NK-92 treated with Interleukin-12 subunit alpha and Interleukin-12 subunit beta, amount 100 ng/mL, for 24 hours (cell line): ENCODE measurements at regions not wholly inside any gene's neighbourhood (a gene's known extent, or its start where the extent isn't known, plus 50 kb on each side); places are given as distances from the start of the nearest gene placed in this dataset.
"Not testable (repeated sequence)": the region's sequence is repeated elsewhere in the genome, so short reads cannot be mapped to it uniquely, and the experiment has no call there.

Experiments used
- DNase-seq: peaks from one replicate; lab custom pipeline; 2025; lab: John Stamatoyannopoulos, UW

DNA sequence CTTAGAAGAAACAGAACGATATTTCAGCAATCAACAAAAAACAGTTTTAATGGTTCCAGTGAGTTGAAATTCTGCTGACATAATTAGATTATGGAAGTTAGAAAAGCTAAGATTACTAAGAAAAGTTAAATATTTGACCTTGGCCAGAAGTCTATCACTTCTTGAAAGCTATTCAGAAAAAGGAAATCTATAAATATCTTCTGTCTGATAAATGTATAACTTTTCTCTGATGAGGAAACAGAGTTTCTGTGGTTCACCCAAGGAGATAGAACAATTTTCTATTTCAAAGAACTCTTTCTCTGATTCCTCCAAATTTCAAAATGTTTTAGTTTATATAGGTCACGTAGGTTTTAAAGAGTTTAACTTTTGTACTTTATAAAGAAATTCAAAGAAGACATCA lies 438.4 kb upstream of the CHORDC1 start:
- DNase-seq: no peak

DNA sequence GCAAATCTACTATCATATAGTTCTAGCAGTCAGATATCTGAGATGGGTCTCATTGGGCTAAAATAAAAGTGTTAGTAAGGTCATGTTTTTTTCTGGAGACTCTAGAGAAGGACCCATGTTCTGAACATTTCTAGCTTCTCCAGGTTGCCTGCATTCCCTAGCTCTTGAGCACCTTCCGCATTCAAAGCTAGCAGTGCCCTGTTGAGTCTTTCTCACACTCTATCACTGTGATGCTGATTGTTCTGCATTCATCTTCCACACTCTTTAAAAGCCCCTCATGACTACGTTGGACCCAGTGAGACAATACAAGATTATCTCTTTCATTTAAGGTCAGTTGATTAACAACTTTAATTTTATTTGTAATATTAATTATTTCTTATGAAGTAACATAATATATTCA lies 433.3 kb upstream of the CHORDC1 start:
- no peak for DNase-seq

DNA sequence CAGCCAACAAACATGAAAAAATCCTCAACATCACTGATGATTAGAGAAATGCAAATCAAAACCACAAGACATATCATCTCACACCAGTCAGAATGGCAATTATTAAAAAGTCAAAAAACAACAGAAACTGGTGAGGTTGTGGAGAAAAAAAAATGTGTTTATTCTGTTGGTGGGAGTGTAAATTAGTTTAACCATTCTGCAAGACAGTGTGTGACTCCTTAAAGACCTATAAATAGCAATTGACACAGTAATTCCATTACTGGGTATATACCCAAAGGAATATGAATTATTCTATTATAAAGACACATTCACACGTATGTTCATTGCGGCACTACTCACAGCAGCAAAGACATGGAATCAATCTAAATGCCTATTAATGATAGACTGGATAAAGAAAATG lies 427.3 kb upstream of the CHORDC1 start:
- no peak for DNase-seq

GRCh38 chr11:90646706-90647105 lies 423.9 kb upstream of the CHORDC1 start:
- DNase-seq: no peak

- no peak for DNase-seq
These were observed 423.4 kb upstream of the CHORDC1 start for GRCh38 chr11:90646266-90646665.

DNA sequence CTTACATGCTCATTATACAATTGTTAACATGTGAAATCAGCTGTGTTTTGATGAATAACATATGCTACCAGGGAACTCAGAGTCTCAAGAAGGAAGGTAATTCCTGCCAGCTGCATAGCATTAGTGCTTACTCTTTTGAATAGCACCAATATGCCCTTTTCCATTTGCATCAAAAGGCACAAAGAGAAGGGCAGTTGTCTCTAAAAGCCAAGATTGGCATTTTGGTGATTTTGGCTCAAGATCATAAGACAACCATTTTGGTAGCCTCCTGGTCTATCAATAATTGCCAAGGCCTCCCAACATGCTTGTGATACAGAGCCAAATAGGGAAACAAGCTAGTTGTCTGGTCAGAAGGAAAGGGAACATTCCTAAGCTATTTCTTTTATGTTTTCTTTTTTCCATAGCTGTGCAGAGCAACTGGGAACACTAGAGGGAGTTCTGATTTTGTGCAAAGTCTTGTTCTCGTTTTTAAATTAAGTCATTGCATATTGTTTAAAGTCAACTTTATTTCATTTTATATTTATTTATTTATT lies 416.7 kb upstream of the CHORDC1 start:
- DNase-seq: no peak

GRCh38 chr11:90635886-90636285 lies 413.0 kb upstream of the CHORDC1 start:
- no peak for DNase-seq

DNA sequence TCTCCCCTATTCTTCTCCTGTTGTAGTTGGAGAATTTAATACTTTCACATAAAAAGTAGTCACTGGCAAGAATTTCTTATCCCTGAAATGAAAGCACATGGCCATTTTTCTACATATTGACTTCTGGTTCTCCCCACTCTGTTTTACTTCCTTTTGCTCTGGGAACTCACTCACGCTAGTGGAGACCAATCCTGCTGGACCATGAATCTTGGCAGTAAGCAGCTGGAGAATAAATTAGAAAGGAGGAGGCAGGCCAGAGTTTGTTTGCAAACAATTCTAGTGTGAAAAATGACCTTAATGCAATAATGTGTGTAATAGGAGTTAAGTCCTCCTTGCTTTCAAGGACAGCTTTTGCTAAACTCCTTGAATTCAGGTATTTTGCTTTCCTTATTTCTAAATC lies 412.3 kb upstream of the CHORDC1 start:
- DNase-seq: no peak

- DNase-seq: no peak
These were observed 407.3 kb upstream of the CHORDC1 start for GRCh38 chr11:90630176-90630575.

DNA sequence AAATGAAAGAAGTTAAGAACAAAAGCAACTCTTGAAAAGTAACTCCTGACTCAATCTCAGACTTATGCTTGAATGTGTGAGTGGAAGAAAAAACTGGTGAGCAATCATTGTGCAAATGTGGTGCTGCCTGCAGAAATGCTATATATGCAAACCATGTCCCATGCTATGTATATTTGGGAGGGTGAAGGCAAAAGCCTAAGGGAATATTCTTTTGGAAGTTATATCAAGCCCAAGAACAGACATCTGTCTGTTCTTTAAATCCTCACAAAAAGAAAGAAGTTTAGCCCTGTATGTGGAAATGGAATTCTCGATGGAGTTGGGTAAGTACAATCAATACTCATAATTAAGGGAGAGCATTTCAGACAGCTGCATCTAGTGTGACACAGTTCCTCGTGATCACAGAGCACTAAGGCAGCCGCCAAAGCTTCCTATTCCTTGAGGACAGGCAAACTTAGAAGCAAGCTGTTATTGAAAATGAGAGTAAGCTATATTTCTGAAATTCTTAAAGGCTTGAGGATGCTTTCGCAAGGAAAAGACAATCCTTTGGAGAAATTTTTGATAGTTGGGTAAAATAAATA lies 406.5 kb upstream of the CHORDC1 start:
- DNase-seq: no peak

DNA sequence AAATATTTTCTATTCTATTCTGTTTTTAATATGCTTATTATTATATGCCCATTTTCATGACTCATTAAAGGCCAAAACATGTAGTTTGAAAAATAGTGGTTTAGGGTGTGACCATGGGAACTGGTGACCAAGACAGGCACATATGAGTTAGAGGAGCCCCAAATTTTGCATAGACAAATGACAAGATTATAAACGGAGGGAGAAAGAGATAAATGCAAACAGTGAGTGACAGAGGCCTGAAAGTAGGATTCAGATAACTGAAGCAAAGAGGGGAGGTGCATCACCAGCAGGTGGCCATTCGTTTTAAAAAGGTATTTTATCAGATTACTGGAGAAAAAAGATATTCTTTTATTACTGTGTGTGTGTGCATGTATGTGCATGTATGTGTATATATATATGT lies 391.5 kb upstream of the CHORDC1 start:
- DNase-seq: no peak

- not testable (repeated sequence) for DNase-seq
These were observed 390.2 kb upstream of the CHORDC1 start for GRCh38 chr11:90613037-90613436.

DNA sequence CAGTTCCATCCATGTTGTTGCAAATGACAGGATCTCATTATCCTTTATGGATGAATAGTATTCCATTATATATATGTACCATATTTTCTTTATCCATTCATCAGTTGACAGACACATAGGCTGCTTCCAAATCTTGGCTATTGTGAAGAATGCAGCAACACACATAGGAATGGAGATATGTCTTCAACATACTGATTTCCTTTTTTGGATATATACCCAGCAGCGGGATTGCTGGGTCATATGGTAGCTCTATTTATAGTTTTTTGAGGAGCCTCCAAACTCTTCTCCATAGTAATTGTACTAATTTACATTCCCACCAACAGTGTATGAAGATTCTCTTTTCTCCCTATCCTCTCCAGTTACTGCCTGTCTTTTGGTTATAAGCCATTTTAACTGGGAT lies 383.9 kb upstream of the CHORDC1 start:
- no peak for DNase-seq

DNA sequence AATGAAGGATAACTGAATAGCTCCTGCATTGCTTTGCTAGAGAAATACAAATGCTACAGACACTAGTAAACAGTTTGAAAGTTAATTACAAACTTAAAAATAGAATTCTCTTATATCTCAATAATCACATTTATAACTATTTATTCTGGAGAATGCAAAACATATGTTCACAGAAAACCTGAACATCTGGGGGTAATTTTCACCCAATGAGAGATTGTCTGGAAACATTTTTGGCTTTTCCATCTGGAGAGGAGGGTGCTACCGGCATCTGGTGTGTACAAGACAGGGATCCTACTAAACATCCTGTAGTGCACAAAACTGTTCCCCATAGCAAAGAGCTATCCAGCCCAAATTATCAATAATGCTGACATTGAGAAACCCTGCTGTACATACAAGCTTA lies 378.4 kb upstream of the CHORDC1 start:
- no peak for DNase-seq

GRCh38 chr11:90594658-90595057 lies 371.8 kb upstream of the CHORDC1 start:
- no peak for DNase-seq

GRCh38 chr11:90593099-90593498 lies 370.2 kb upstream of the CHORDC1 start:
- DNase-seq: no peak

DNA sequence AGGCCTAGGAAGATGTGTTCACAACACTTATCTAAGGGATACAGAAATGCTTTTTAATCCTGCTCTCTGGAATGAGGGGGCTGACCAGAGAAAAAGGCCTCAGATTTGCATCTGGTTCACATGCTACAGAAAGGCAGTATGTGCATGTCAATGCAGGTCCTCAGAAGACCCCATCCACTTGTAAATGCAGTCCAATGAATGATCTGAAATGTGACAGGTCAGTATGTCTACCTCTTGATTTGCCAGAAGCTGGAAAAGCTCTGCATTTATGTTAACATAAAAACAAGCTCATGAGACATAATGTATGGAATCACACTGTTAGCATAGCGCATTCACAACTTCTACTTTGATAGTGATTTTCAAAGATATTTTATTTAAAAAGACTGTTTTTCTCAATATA lies 367.4 kb upstream of the CHORDC1 start:
- no peak for DNase-seq

- no peak for DNase-seq
These were observed 366.9 kb upstream of the CHORDC1 start for GRCh38 chr11:90589735-90590134.

DNA sequence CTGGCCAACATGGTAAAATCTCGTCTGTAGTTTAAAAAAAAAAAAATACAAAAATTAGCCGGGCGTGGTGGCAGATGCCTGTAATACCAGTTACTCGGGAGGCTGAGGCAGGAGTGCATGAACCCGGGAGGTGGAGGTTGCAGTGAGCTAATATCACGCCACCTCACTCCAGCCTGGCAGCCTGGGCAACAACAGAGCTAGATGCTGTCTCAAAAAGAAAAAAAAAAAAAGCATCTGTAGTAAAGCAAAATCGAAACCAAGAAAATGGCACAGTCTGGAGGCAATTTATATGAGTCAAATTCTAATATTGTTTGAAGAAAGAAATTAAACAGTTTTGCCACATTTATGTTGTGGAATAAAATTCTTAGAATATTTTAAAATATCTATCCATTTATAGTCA lies 365.0 kb upstream of the CHORDC1 start:
- peak; percentile 3 for DNase-seq

DNA sequence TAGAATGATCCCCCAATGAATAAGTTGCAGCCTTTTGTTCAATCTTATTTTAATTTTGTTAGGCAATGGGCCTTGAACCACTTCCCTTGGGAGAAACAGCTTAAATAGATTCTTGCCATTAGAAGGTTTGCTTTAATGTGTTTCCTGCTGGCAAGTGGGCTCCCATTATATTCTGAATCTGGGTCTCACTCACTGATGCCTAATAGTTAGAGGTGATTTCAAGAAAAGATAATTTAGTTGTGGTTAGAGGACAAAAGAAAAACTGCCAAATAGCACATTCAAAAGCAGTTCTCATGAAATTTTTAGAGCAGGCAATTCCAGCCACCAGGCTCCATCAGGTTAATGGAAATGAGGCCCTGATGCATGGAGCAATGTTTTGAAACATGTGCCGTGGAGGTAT lies 362.6 kb upstream of the CHORDC1 start:
- DNase-seq: no peak

GRCh38 chr11:90582999-90583398 lies 360.1 kb upstream of the CHORDC1 start:
- not testable (repeated sequence) for DNase-seq

DNA sequence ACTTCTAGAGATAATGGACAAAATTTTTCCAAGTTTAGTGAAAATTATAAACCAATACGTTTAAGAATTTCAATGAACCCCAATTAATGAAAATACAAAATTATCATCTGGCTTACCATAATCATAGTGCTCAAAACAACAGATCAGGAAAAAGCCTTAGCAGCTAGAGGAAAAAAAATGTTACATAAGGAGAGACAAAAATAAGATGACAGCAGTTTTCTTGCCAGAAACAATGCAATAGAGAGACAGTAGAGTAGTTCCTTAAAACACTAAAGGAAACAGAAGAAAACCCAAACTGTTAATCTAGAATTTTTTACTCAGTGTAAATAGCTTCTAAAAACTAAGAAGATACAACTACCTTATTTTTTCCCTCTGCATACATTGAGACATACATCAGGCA lies 341.7 kb upstream of the CHORDC1 start:
- DNase-seq: no peak

DNA sequence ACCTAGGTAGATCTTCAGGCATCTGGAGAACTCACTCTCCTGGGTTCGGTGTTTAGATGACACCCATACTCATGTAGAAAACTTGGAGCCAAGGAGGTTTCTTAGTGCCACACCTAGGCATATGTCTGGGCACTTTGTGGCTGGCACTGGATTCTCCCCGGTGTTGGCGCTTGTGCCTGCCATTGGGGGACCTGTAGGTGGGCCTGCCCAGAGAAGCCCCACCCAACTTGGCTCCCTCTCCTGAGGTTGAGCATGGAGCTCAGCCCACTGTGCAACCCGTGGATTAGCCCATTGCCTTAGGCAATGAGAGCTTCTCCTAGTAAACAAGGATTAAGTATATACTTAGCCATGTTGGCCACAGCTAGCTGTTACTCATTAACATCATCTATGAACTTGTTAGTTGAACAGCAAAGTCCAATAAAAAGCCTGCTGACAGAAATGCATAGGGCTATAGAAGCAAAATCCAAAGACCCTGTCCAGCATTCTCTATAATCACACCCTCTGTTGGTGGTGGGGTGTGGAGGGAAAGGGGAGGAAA lies 335.5 kb upstream of the CHORDC1 start:
- no peak for DNase-seq

GRCh38 chr11:90556606-90557005 lies 333.8 kb upstream of the CHORDC1 start:
- no peak for DNase-seq
